NCI-H1417 (cell line): ENCODE measurements at regions not wholly inside any gene's neighbourhood (a gene's known extent, or its start where the extent isn't known, plus 50 kb on each side); places are given as distances from the start of the nearest gene placed in this dataset.
A peak's percentile ranks its signal among the peaks of the same experiment; 100 is the strongest.

Experiments
- DNase-seq, 3 experiments: peaks; one replicate each; lab custom pipeline; 2025; lab: John Stamatoyannopoulos, UW

- no peak for DNase-seq
These were observed 1235.2 kb downstream of the TBC1D22A start for GRCh38 chr22:47997612-47998011.

GRCh38 chr22:47997052-47997590 is 1234.7 kb downstream of the TBC1D22A start:
- DNase-seq = no peak

GRCh38 chr22:47996446-47996857 is 1234.0 kb downstream of the TBC1D22A start:
- DNase-seq = no peak

GRCh38 chr22:47995718-47996117 is 1233.3 kb downstream of the TBC1D22A start:
- DNase-seq = no peak

- no peak for DNase-seq
These were observed 1232.8 kb downstream of the TBC1D22A start for GRCh38 chr22:47995264-47995627.

GRCh38 chr22:47994601-47995263 is 1232.3 kb downstream of the TBC1D22A start:
- no peak for DNase-seq

GRCh38 chr22:47994045-47994444 is 1231.6 kb downstream of the TBC1D22A start:
- no peak for DNase-seq

- no peak for DNase-seq
These were observed 1228.0 kb downstream of the TBC1D22A start for GRCh38 chr22:47990481-47990880.

- no peak for DNase-seq
These were observed 1225.5 kb downstream of the TBC1D22A start for GRCh38 chr22:47987885-47988515.

GRCh38 chr22:47976219-47976618 is 1213.8 kb downstream of the TBC1D22A start:
- DNase-seq = no peak

GRCh38 chr22:47967831-47968230 is 1205.4 kb downstream of the TBC1D22A start:
- no peak for DNase-seq

- DNase-seq = no peak
These were observed 1203.9 kb downstream of the TBC1D22A start for GRCh38 chr22:47966316-47966715.

GRCh38 chr22:47965896-47966295 is 1203.4 kb downstream of the TBC1D22A start:
- no peak for DNase-seq

GRCh38 chr22:47965066-47965465 is 1202.6 kb downstream of the TBC1D22A start:
- no peak for DNase-seq

GRCh38 chr22:47963660-47964059 is 1201.2 kb downstream of the TBC1D22A start:
- no peak for DNase-seq

GRCh38 chr22:47957649-47958048 is 1195.2 kb downstream of the TBC1D22A start:
- DNase-seq = no peak

GRCh38 chr22:47954107-47954506 is 1191.7 kb downstream of the TBC1D22A start:
- DNase-seq = no peak

- no peak for DNase-seq
These were observed 1182.5 kb downstream of the TBC1D22A start for GRCh38 chr22:47944941-47945340.

- peak in 2 of 3 experiments; percentile 26 to 62 for DNase-seq
These were observed 1181.6 kb downstream of the TBC1D22A start for GRCh38 chr22:47943729-47944700.

GRCh38 chr22:47940211-47940610 is 1177.8 kb downstream of the TBC1D22A start:
- no peak for DNase-seq

- DNase-seq = no peak
These were observed 1171.4 kb downstream of the TBC1D22A start for GRCh38 chr22:47933891-47934290.

- no peak for DNase-seq
These were observed 1170.8 kb downstream of the TBC1D22A start for GRCh38 chr22:47933226-47933625.
